Progenitor cell of endocrine pancreas (in vitro differentiated cells): ENCODE measurements at regions not wholly inside any gene's neighbourhood (a gene's known extent, or its start where the extent isn't known, plus 50 kb on each side); places are given as distances from the start of the nearest gene placed in this dataset.

ENCODE experiments used
- DNase-seq: peaks from one replicate; pipeline ENCODE4 v3.0.0; 2021; ENCODE audit warnings: low spot score; ENCODE audit not compliant: unreplicated experiment
- H3K27ac Mint-ChIP-seq: 2 replicates; pipeline ENCODE4 v1.8.0; 2021; ENCODE audit warnings: mild to moderate bottlenecking, moderate library complexity, mixed read lengths
- H3K27me3 Mint-ChIP-seq: 2 replicates; pipeline ENCODE4 v1.8.0; 2021; ENCODE audit warnings: mixed read lengths
- H3K36me3 Mint-ChIP-seq: 2 replicates; pipeline ENCODE4 v1.8.0; 2022; ENCODE audit warnings: mixed read lengths; ENCODE audit not compliant: insufficient read depth
- H3K4me1 Mint-ChIP-seq: 2 replicates; pipeline ENCODE4 v1.8.0; 2021; ENCODE audit warnings: low read depth, mixed read lengths
- H3K4me3 Mint-ChIP-seq: 2 replicates; pipeline ENCODE4 v1.8.0; 2021; ENCODE audit warnings: low read depth, mild to moderate bottlenecking, moderate library complexity, mixed read lengths
- H3K9me3 Mint-ChIP-seq: 2 replicates; pipeline ENCODE4 v1.8.0; 2021; ENCODE audit warnings: low read depth, mixed read lengths
- CTCF ChIP-seq: fragments of 200-600 bp; sonication (generic); IDR thresholded peaks from one replicate; pipeline ENCODE4 v1.5.0; 2021; ENCODE audit warnings: antibody characterized with exemption, mild to moderate bottlenecking; ENCODE audit not compliant: unreplicated experiment

- Mint-ChIP-seq H3K9me3 (no peaks in the 10 kb centered on the region), H3K27me3 (no peaks in the 10 kb centered on the region), H3K4me1 (no peaks in the 10 kb centered on the region), H3K27ac (no peak overlapping the region), H3K4me3 (no peak overlapping the region), H3K36me3 (no peaks in the 10 kb centered on the region)
- TF ChIP-seq CTCF, result no peak
- no peak for DNase-seq
Measured at GRCh38 chr6:104484191-104484590, 375.5 kb downstream of the HACE1 start.

GRCh38 chr6:104483225-104483834 is 376.4 kb downstream of the HACE1 start:
- Mint-ChIP-seq H3K27ac (no peak overlapping the region), H3K4me1 (no peaks in the 10 kb centered on the region), H3K27me3 (no peaks in the 10 kb centered on the region), H3K9me3 (no peaks in the 10 kb centered on the region), H3K4me3 (no peak overlapping the region), H3K36me3 (no peaks in the 10 kb centered on the region)
- TF ChIP-seq CTCF, result peak; percentile 73
- no peak for DNase-seq

DNA sequence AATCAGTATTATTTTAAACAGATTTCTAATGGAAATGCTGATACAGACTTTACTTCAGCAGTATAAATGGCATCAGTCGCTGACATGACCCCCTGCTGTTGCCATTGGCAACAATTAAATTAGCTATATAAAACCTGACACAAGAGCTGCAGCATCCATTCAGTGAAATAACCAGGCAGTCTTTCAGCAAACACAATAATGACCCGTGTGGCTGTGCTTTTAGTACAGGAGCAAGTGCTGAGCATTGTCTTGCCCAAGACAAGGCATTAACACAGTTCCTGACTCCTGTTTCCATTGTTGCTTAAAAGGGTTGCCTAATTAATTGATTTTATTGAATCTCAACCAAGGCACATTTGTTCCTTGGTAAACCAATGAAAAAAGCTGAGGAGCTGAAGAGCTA is 382.1 kb downstream of the HACE1 start:
- H3K4me3 Mint-ChIP-seq, result no peak overlapping the region
- no peaks in the 10 kb centered on the region for H3K27me3 Mint-ChIP-seq

GRCh38 chr6:104473021-104473429 is 386.7 kb downstream of the HACE1 start:
- H3K9me3 Mint-ChIP-seq, result no peaks in the 10 kb centered on the region
- no peaks in the 10 kb centered on the region for H3K36me3 Mint-ChIP-seq
- TF ChIP-seq CTCF, result no peak
- no peak overlapping the region for H3K4me3 Mint-ChIP-seq
- peaks cover 5% of the 10 kb centered on the region for H3K4me1 Mint-ChIP-seq
- DNase-seq, result no peak
- no peaks in the 10 kb centered on the region for H3K27me3 Mint-ChIP-seq
- H3K27ac Mint-ChIP-seq, result no peak overlapping the region

More for the DNA sequence above, 382.1 kb downstream of the HACE1 start:
- no peak overlapping the region for H3K27ac Mint-ChIP-seq
- no peaks in the 10 kb centered on the region for H3K9me3 Mint-ChIP-seq
- H3K36me3 Mint-ChIP-seq, result no peaks in the 10 kb centered on the region
- H3K4me1 Mint-ChIP-seq, result peaks cover under 1% of the 10 kb centered on the region
- no peak for TF ChIP-seq CTCF
- DNase-seq, result no peak

DNA sequence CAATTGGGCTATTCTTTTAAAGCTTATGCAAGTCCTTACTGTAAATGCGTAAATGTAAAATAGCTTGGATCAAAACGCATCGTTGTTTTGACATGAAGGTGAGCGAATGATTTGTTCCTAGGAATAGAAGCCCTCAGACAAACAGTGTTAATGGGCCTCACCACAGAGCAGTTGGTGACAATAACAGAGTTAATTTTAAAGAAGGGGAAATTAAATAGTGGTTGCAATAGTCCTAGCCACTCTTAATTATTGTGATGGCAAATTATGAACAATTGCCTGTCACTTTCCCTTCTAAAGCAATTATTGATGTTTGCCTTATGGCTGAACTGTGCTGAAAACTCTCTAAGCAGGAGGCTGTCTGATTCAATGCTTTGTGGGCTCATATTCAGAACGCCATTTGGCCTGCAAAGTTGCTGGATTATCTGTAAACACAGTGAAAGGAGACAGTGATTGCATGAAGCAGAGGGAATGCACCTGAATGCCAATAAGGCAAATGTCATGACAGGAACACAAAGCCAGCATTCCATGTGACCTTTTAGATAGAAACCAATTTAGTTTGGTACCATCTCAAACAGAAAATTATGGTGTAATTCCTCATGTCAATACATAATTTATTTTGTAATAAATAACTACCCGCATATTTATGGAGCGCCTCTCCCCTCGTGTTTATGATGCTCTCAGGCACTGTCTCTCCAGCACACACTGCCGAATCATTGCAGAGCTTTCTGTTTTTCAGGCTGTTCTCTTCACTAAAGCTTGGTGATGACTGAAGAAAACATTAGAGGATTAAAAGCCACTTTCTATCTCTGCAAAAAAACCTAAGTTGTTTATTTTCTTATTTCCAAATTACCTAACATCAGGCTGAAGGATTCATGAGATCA is 387.5 kb downstream of the HACE1 start:
- Mint-ChIP-seq H3K36me3 (no peaks in the 10 kb centered on the region), H3K9me3 (no peaks in the 10 kb centered on the region), H3K27me3 (no peaks in the 10 kb centered on the region), H3K4me3 (no peak overlapping the region), H3K27ac (no peak overlapping the region), H3K4me1 (peaks cover 5% of the 10 kb centered on the region)
- DNase-seq, result no peak
- no peak for TF ChIP-seq CTCF
